H9 (cell line): ENCODE measurements at regions not wholly inside any gene's neighbourhood (a gene's known extent, or its start where the extent isn't known, plus 50 kb on each side); places are given as distances from the start of the nearest gene placed in this dataset.

ENCODE experiments used
- DNase-seq: peaks from one replicate; pipeline ENCODE4 v3.0.0-alpha.2; 2017
- H2AFZ ChIP-seq: one replicate; pipeline ENCODE4 v1.6.1; 2013; ENCODE audit warnings: mild to moderate bottlenecking, low read length, control low read depth, moderate library complexity
- H2AK5ac ChIP-seq: 2 replicates; pipeline ENCODE4 v1.6.1; 2013; ENCODE audit warnings: low read length, control low read depth, mixed read lengths; ENCODE audit not compliant: insufficient read length
- H2BK120ac ChIP-seq: one replicate; pipeline ENCODE4 v1.6.1; 2013; ENCODE audit warnings: low read depth, mild to moderate bottlenecking, low read length, control low read depth, inconsistent platforms; ENCODE audit not compliant: poor library complexity, severe bottlenecking
- H2BK12ac ChIP-seq: 2 replicates; pipeline ENCODE4 v1.6.1; 2013; ENCODE audit warnings: low read length, control low read depth, mixed read lengths, low read depth; ENCODE audit not compliant: insufficient read length
- H2BK15ac ChIP-seq: 2 replicates; pipeline ENCODE4 v1.6.1; 2013; ENCODE audit warnings: low read depth, low read length, control low read depth
- H2BK20ac ChIP-seq: one replicate; pipeline ENCODE4 v1.6.1; 2013; ENCODE audit warnings: low read depth, mild to moderate bottlenecking, low read length, control low read depth, inconsistent platforms; ENCODE audit not compliant: poor library complexity, severe bottlenecking
- H2BK5ac ChIP-seq: 2 replicates; pipeline ENCODE4 v1.6.1; 2013; ENCODE audit warnings: low read length, control low read depth, mixed read lengths; ENCODE audit not compliant: insufficient read length
- H3K14ac ChIP-seq: 2 replicates; pipeline ENCODE4 v1.6.1; 2013; ENCODE audit warnings: low read length, control low read depth; ENCODE audit not compliant: insufficient read depth
- H3K18ac ChIP-seq: 2 replicates; pipeline ENCODE4 v1.6.1; 2013; ENCODE audit warnings: low read depth, mild to moderate bottlenecking, mixed read lengths, low read length, control low read depth; ENCODE audit not compliant: insufficient read length
- H3K23ac ChIP-seq: 2 replicates; pipeline ENCODE4 v1.6.1; 2013; ENCODE audit warnings: low read length, control low read depth, mixed read lengths, low read depth; ENCODE audit not compliant: insufficient read length
- H3K23me2 ChIP-seq: 2 replicates; pipeline ENCODE4 v1.6.1; 2013; ENCODE audit warnings: low read depth, mild to moderate bottlenecking, mixed read lengths, low read length, control low read depth; ENCODE audit not compliant: insufficient read length, poor library complexity, severe bottlenecking
- H3K27ac ChIP-seq: 2 replicates; pipeline ENCODE4 v1.5.1; 2013; ENCODE audit warnings: low read length, control low read depth, mixed read lengths, low read depth; ENCODE audit not compliant: insufficient read length
- H3K27me3 ChIP-seq: 2 replicates; pipeline ENCODE4 v1.6.1; 2013; ENCODE audit warnings: low read length, control low read depth, inconsistent platforms; ENCODE audit not compliant: insufficient read depth
- H3K4ac ChIP-seq: 2 replicates; pipeline ENCODE4 v1.6.1; 2013; ENCODE audit warnings: low read depth, mild to moderate bottlenecking, control low read depth, inconsistent platforms, low read length, moderate library complexity
- H3K4me1 ChIP-seq: 2 replicates; pipeline ENCODE4 v1.6.1; 2013; ENCODE audit warnings: low read length, control low read depth, inconsistent platforms; ENCODE audit not compliant: insufficient read depth
- H3K4me2 ChIP-seq: 2 replicates; pipeline ENCODE4 v1.6.1; 2013; ENCODE audit warnings: low read length, control low read depth, mixed read lengths; ENCODE audit not compliant: insufficient read length, insufficient read depth
- H3K56ac ChIP-seq: 2 replicates; pipeline ENCODE4 v1.6.1; 2013; ENCODE audit warnings: low read depth, mild to moderate bottlenecking, mixed read lengths, low read length, control low read depth; ENCODE audit not compliant: insufficient read length
- H3K79me1 ChIP-seq: 2 replicates; pipeline ENCODE4 v1.6.1; 2013; ENCODE audit warnings: low read depth, mild to moderate bottlenecking, moderate library complexity, low read length, control low read depth, inconsistent platforms; ENCODE audit not compliant: insufficient read depth, poor library complexity, severe bottlenecking
- H3K79me2 ChIP-seq: 2 replicates; pipeline ENCODE4 v1.6.1; 2013; ENCODE audit warnings: low read length, control low read depth, inconsistent platforms; ENCODE audit not compliant: insufficient read depth
- H3K9ac ChIP-seq: 2 replicates; pipeline ENCODE4 v1.6.1; 2013; ENCODE audit warnings: low read length, control low read depth, mixed read lengths; ENCODE audit not compliant: insufficient read length; ENCODE audit errors: extremely low read depth
- H3K9me3 ChIP-seq: one replicate; pipeline ENCODE4 v1.6.1; 2013; ENCODE audit warnings: low read depth, low read length, inconsistent platforms; ENCODE audit not compliant: control insufficient read depth
- H3T11ph ChIP-seq: one replicate; pipeline ENCODE4 v1.6.1; 2013; ENCODE audit warnings: mild to moderate bottlenecking, low read length, control low read depth, inconsistent platforms
- H4K20me1 ChIP-seq: one replicate; pipeline ENCODE4 v1.6.1; 2013; ENCODE audit not compliant: control insufficient read depth, insufficient read length, insufficient read depth
- H4K5ac ChIP-seq: 2 replicates; pipeline ENCODE4 v1.6.1; 2013; ENCODE audit warnings: low read depth, mild to moderate bottlenecking, mixed read lengths, low read length, control low read depth; ENCODE audit not compliant: insufficient read length
- H4K8ac ChIP-seq: replicated peaks from 2 replicates; pipeline ENCODE4 v1.6.1; 2013; ENCODE audit warnings: low read length, control low read depth, mixed read lengths, low read depth; ENCODE audit not compliant: insufficient read length
- H4K91ac ChIP-seq: 2 replicates; pipeline ENCODE4 v1.6.1; 2013; ENCODE audit warnings: low read depth, mild to moderate bottlenecking, moderate library complexity, mixed read lengths, low read length, control low read depth; ENCODE audit not compliant: insufficient read length
- H3K27ac Mint-ChIP-seq, 3 experiments: 2 replicates in 2 of 3; 3 replicates in 1 of 3; pipeline ENCODE4 v1.8.0; 2020 to 2021; ENCODE audit warnings: mixed read lengths in 3 of 3, mild to moderate bottlenecking in 1 of 3, moderate library complexity in 1 of 3
- H3K27me3 Mint-ChIP-seq: 2 replicates; pipeline ENCODE4 v1.8.0; 2021; ENCODE audit warnings: low read depth, mild to moderate bottlenecking, moderate library complexity, mixed read lengths
- H3K36me3 Mint-ChIP-seq, 3 experiments: 2 replicates in 2 of 3; 3 replicates in 1 of 3; pipeline ENCODE4 v1.8.0; 2020 to 2021; ENCODE audit warnings: low read depth in 3 of 3, mixed read lengths in 3 of 3; ENCODE audit not compliant: insufficient read depth in 1 of 3
- H3K4me1 Mint-ChIP-seq, 2 experiments: 2 replicates each; pipeline ENCODE4 v1.8.0; 2020; ENCODE audit warnings: mixed read lengths in 2 of 2
- H3K4me3 Mint-ChIP-seq, 2 experiments: 2 replicates in 1 of 2; 3 replicates in 1 of 2; pipeline ENCODE4 v1.8.0; 2020 to 2021; ENCODE audit warnings: mild to moderate bottlenecking in 2 of 2, mixed read lengths in 2 of 2, moderate library complexity in 1 of 2
- H3K9me3 Mint-ChIP-seq, 2 experiments: 2 replicates in 1 of 2; 3 replicates in 1 of 2; pipeline ENCODE4 v1.8.0; 2020; ENCODE audit warnings: mild to moderate bottlenecking in 2 of 2, mixed read lengths in 2 of 2, moderate library complexity in 1 of 2
- WGBS: extraction: QIAGEN DNeasy Blood & Tissue Kit; methylation state at CpG from one replicate; pipeline ENCODE4 v1.1.7; 2013; ENCODE audit warnings: missing lambda C conversion rate, low lambda C conversion rate, mixed read lengths; ENCODE audit not compliant: insufficient read length; ENCODE audit errors: extremely low coverage; 5-methylcytosine and 5-hydroxymethylcytosine counted together
- TF ChIP-seq, protein P1 (sequence below): fragments of 200-600 bp; sonication (generic); conservative IDR thresholded peaks from 3 replicates; pipeline ENCODE4 v1.8.0; 2021; ENCODE audit warnings: antibody characterized with exemption, mild to moderate bottlenecking

DNA sequence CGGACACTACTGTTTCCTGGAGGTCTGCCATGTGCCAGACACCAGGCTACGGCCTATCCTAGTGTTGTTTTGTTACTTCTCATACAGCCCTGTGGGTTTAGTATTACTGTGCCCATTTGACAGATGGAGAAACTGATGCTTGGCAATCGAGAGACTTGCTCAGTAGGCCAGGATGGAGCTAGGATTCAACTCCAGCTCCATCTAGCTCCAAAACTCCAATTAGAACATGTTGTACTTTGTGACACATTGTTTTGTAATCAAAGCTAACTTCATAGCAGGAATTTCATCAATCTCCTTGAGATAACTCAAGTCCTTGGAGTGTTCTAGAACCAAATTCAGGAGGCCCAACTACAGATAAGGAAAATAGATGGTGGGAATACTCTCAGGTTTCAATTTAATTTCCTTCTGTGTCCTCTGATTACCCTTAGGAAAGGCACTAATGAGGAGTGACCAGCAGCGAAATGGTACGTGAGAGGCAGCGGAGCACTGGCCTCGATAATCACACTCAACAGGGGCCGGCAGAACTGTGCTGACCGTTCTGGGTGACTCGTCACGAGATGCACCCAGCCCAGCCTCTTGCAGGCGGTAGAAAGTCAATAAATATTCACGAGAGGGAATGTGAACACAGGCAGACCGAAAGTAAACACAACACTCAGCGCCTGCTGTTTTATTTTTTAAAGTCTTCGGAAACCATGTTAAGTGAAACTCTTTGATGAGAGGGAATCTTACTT, 269.6 kb upstream of the NEBL start:
- no peak overlapping the region for H3K14ac ChIP-seq
- H3T11ph ChIP-seq, result no peak overlapping the region
- WGBS, result no CpG with 5 or more reads among the region's 16 CpGs
- H3K23ac ChIP-seq, result no peak overlapping the region
- Mint-ChIP-seq H3K27me3 (no peaks in the 10 kb centered on the region; the same call in none of the 2 replicates), H3K27ac (peak overlapping the region in 1 of 3 experiments; percentile 61; a peak in 2 of 7 replicates), H3K4me3 (no peak overlapping the region), H3K9me3 (peaks cover 10 to 16% of the 10 kb centered on the region in 2 experiments), H3K4me1 (peaks cover 18 to 19% of the 10 kb centered on the region in 2 experiments), H3K36me3 (peaks cover 5 to 24% (median 23%) of the 10 kb centered on the region in 3 experiments)
- peaks cover 13% of the 10 kb centered on the region for H3K9me3 ChIP-seq
- H3K4ac ChIP-seq, result no peak overlapping the region
- no peak overlapping the region for H3K27ac ChIP-seq
- no peak overlapping the region for H3K18ac ChIP-seq
- H3K4me1 ChIP-seq, result no peaks in the 10 kb centered on the region
- H4K91ac ChIP-seq, result no peak overlapping the region
- H3K79me1 ChIP-seq, result no peaks in the 10 kb centered on the region
- no peak overlapping the region for H2BK5ac ChIP-seq
- H3K56ac ChIP-seq, result no peak overlapping the region
- H3K27me3 ChIP-seq, result no peaks in the 10 kb centered on the region
- TF ChIP-seq, protein P1, sequence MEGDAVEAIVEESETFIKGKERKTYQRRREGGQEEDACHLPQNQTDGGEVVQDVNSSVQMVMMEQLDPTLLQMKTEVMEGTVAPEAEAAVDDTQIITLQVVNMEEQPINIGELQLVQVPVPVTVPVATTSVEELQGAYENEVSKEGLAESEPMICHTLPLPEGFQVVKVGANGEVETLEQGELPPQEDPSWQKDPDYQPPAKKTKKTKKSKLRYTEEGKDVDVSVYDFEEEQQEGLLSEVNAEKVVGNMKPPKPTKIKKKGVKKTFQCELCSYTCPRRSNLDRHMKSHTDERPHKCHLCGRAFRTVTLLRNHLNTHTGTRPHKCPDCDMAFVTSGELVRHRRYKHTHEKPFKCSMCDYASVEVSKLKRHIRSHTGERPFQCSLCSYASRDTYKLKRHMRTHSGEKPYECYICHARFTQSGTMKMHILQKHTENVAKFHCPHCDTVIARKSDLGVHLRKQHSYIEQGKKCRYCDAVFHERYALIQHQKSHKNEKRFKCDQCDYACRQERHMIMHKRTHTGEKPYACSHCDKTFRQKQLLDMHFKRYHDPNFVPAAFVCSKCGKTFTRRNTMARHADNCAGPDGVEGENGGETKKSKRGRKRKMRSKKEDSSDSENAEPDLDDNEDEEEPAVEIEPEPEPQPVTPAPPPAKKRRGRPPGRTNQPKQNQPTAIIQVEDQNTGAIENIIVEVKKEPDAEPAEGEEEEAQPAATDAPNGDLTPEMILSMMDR, result no peak
- no peak overlapping the region for H2AK5ac ChIP-seq
- no peak overlapping the region for H4K5ac ChIP-seq
- no peak overlapping the region for H2AFZ ChIP-seq
- no peak overlapping the region for H2BK12ac ChIP-seq
- no peak overlapping the region for H2BK20ac ChIP-seq
- no peak overlapping the region for H2BK15ac ChIP-seq
- H3K4me2 ChIP-seq, result no peak overlapping the region
- H3K9ac ChIP-seq, result no peak overlapping the region
- H4K20me1 ChIP-seq, result no peaks in the 10 kb centered on the region
- no peaks in the 10 kb centered on the region for H3K79me2 ChIP-seq
- no peak overlapping the region for H2BK120ac ChIP-seq
- DNase-seq, result no peak
- H4K8ac ChIP-seq, result no peak overlapping the region
- H3K23me2 ChIP-seq, result no peaks in the 10 kb centered on the region
